ENCODE measurements at regions not wholly inside any gene's neighbourhood (a gene's known extent, or its start where the extent isn't known, plus 50 kb on each side); places are given as distances from the start of the nearest gene placed in this dataset.
"Not testable (repeated sequence)": the region's sequence is repeated elsewhere in the genome, so short reads cannot be mapped to it uniquely, and the experiment has no call there.

DNA sequence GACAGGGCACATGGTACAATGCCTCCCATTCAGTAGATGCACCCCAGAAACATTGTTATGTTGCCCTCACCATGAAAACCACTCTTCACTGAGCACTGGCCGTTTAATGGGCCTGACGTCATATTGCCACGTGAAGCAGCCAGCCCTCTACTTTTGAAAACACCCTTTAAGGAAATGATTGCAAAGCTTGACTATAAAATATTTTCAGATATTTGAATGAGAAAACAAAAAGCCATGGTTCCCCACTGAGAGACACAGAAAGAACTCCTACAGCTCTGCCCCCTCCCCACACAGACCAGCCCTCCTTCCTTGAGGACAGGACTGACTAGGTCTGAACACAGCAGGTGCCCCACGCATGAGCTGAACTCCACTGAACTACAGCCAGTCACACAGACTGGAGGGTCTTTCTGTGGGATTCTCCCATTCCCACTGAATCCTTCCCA is 349.1 kb downstream of the ANAPC1 start:
- Histone ChIP-seq H2AFZ (ENCODE audit: low read depth, low read length) (no peak overlapping the region), H3K79me2 (ENCODE audit: insufficient read depth, low read length) (no peaks in the 10 kb centered on the region), H3K9ac (ENCODE audit: low read depth, low read length) (no peak overlapping the region), H3K9me3 (ENCODE audit: insufficient read depth, low read length, severe bottlenecking) (no peaks in the 10 kb centered on the region), H4K20me1 (ENCODE audit: insufficient read depth, low read length) (no peaks in the 10 kb centered on the region), H3K4me1 (ENCODE audit: insufficient read depth, low read length) (peaks cover 3% of the 10 kb centered on the region; the same call in 1 of the 2 replicates), H3K27me3 (ENCODE audit: insufficient read depth, low read length, poor library complexity) (no peaks in the 10 kb centered on the region), H3K4me3 (ENCODE audit: low read depth in 1 of 2, low read length in 2 of 2) (no peak overlapping the region), H3K36me3 (ENCODE audit: insufficient read depth, low read length) (no peaks in the 10 kb centered on the region), H3K4me2 (ENCODE audit: insufficient read depth, low read length) (no peak overlapping the region), H3K27ac (ENCODE audit: low read length) (no peak overlapping the region)
- DNase-seq (no peak), ATAC-seq (ENCODE audit: insufficient read depth, low read depth) (no peak)
- TF ChIP-seq EZH2 (IDR thresholded peaks at IDR 0.05; ENCODE audit: borderline replicate concordance, low read depth, low read length, severe bottlenecking), result no peak
- TF ChIP-seq, protein P1, sequence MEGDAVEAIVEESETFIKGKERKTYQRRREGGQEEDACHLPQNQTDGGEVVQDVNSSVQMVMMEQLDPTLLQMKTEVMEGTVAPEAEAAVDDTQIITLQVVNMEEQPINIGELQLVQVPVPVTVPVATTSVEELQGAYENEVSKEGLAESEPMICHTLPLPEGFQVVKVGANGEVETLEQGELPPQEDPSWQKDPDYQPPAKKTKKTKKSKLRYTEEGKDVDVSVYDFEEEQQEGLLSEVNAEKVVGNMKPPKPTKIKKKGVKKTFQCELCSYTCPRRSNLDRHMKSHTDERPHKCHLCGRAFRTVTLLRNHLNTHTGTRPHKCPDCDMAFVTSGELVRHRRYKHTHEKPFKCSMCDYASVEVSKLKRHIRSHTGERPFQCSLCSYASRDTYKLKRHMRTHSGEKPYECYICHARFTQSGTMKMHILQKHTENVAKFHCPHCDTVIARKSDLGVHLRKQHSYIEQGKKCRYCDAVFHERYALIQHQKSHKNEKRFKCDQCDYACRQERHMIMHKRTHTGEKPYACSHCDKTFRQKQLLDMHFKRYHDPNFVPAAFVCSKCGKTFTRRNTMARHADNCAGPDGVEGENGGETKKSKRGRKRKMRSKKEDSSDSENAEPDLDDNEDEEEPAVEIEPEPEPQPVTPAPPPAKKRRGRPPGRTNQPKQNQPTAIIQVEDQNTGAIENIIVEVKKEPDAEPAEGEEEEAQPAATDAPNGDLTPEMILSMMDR (IDR thresholded peaks at IDR 0.05; ENCODE audit: borderline replicate concordance, extremely low read depth, low read length, poor library complexity, severe bottlenecking), result no peak

DNA sequence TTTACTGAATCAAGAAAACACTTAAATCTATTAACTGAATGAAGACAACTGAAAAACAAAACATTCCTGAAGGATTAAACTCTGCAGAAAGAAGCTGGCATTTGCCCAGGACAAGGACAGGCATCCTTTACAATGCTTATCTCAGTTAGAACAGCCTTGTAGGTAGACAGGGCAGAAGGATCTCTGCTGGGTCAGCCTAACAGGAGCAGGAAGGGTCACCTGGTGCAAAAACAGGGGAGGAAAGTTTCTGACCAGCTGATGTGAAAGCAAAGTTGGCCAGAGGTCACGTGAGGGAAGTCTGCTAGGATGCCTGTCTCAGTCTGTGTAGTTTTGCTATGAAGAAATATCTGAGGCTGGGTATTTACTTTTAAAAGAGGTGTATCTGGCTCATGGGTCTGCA is 348.6 kb downstream of the ANAPC1 start:
- no peak for ATAC-seq (ENCODE audit: insufficient read depth, low read depth)
- no peak overlapping the region for H3K4me2 ChIP-seq (ENCODE audit: insufficient read depth, low read length)
- no peak overlapping the region for H3K4me3 ChIP-seq (ENCODE audit: low read depth in 1 of 2, low read length in 2 of 2)
- TF ChIP-seq, protein P1 (IDR thresholded peaks at IDR 0.05; ENCODE audit: borderline replicate concordance, extremely low read depth, low read length, poor library complexity, severe bottlenecking), result no peak
- no peak for TF ChIP-seq EZH2 (IDR thresholded peaks at IDR 0.05; ENCODE audit: borderline replicate concordance, low read depth, low read length, severe bottlenecking)
- H4K20me1 ChIP-seq (ENCODE audit: insufficient read depth, low read length), result no peaks in the 10 kb centered on the region
- no peaks in the 10 kb centered on the region for H3K79me2 ChIP-seq (ENCODE audit: insufficient read depth, low read length)
- H3K36me3 ChIP-seq (ENCODE audit: insufficient read depth, low read length), result no peaks in the 10 kb centered on the region
- H3K9me3 ChIP-seq (ENCODE audit: insufficient read depth, low read length, severe bottlenecking), result no peaks in the 10 kb centered on the region
- H2AFZ ChIP-seq (ENCODE audit: low read depth, low read length), result no peak overlapping the region
- H3K9ac ChIP-seq (ENCODE audit: low read depth, low read length), result no peak overlapping the region
- DNase-seq, result no peak
- no peak overlapping the region for H3K27ac ChIP-seq (ENCODE audit: low read length)
- peaks cover 3% of the 10 kb centered on the region; the same call in 1 of the 2 replicates for H3K4me1 ChIP-seq (ENCODE audit: insufficient read depth, low read length)
- H3K27me3 ChIP-seq (ENCODE audit: insufficient read depth, low read length, poor library complexity), result no peaks in the 10 kb centered on the region

DNA sequence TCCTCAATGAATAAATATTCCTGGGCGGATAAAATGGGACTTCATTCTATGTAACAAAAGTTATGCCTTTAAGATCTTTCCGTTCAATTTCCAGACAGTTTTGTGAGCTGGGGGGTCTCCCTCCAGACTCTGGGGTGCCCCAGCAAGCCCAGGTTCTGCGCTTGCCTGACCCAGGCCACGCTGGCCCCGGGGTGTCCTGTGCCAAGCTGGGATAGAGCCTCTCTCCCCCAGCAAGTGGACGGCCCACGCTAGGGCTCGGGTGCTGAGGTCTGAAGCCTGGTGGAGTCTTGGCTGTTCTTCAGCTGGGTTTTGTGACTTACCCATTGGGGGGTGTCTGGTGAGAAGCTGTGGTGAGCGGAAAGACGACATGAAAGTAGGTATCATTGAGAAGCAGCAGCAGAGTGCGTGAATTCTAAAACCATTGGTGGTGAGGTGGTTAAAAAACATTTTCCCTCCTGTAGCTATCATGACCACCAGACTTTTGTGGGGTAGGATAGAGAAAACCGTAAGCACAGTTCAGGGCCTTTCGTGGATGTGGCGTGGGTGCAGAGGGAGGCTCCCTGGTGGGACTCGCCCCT is 346.8 kb downstream of the ANAPC1 start:
- no peak overlapping the region for H2AFZ ChIP-seq (ENCODE audit: low read depth, low read length)
- no peaks in the 10 kb centered on the region for H3K9me3 ChIP-seq (ENCODE audit: insufficient read depth, low read length, severe bottlenecking)
- DNase-seq (no peak), ATAC-seq (ENCODE audit: insufficient read depth, low read depth) (no peak)
- no peak overlapping the region for H3K4me2 ChIP-seq (ENCODE audit: insufficient read depth, low read length)
- TF ChIP-seq, protein P1 (IDR thresholded peaks at IDR 0.05; ENCODE audit: borderline replicate concordance, extremely low read depth, low read length, poor library complexity, severe bottlenecking), result no peak
- no peak for TF ChIP-seq EZH2 (IDR thresholded peaks at IDR 0.05; ENCODE audit: borderline replicate concordance, low read depth, low read length, severe bottlenecking)
- H3K27ac ChIP-seq (ENCODE audit: low read length), result no peak overlapping the region
- no peak overlapping the region for H3K4me3 ChIP-seq (ENCODE audit: low read depth in 1 of 2, low read length in 2 of 2)
- H3K4me1 ChIP-seq (ENCODE audit: insufficient read depth, low read length), result peaks cover 3% of the 10 kb centered on the region; the same call in 1 of the 2 replicates
- H3K36me3 ChIP-seq (ENCODE audit: insufficient read depth, low read length), result no peaks in the 10 kb centered on the region
- no peaks in the 10 kb centered on the region for H3K27me3 ChIP-seq (ENCODE audit: insufficient read depth, low read length, poor library complexity)
- no peaks in the 10 kb centered on the region for H4K20me1 ChIP-seq (ENCODE audit: insufficient read depth, low read length)
- H3K9ac ChIP-seq (ENCODE audit: low read depth, low read length), result no peak overlapping the region
- no peaks in the 10 kb centered on the region for H3K79me2 ChIP-seq (ENCODE audit: insufficient read depth, low read length)

DNA sequence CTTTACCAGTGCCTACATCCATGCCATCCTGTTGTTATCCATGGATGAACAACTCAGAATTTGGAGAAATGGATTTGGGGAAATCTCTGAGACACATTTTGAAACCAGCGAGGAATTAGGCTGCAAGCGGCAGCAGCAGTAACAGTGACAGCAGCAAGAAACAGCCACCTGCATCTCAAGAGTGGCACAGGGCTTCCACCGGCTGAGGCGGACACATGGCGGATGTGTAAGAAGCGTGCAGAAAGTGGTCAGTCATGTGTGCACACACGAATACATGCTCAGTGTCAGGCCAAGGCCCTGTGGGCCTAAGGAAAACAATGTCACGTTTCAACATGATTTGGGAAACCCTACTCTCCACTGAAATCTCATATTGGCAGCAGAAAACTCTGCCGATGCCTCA is 344.0 kb downstream of the ANAPC1 start:
- not testable (repeated sequence) for H3K4me3 ChIP-seq (ENCODE audit: low read depth in 1 of 2, low read length in 2 of 2)

DNA sequence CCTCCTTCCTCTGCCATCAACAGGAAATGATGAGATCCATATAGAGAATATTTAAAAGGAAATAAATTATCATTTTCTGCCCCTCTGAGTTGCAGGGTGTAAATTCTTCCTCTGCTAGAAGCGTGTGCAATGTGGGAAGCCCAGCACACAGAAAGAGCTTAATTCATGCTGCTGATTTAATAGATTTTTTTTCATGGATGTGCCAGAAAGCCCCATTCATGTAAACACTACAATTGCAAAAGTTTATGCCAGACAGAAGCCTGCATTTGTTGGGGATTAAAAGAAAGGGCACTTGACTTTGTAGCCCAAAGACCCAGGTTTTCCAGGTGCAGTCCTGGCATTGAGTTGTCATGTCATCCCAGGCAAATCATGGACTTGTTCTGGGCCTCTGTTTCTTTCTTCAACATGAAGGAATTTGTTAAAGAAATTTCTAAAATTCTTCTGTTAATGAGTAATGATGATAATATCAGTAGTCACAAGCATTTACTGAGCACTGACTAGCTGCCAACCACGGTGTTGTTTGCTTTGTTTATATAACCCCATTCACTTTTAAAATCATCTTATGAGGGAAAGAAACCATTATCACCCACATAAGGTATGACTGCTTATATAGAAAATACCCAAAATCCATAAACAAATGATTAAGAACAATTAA is 341.7 kb downstream of the ANAPC1 start:
- not testable (repeated sequence) for H3K9ac ChIP-seq (ENCODE audit: low read depth, low read length)

More for the DNA sequence above, 344.0 kb downstream of the ANAPC1 start:
- not testable (repeated sequence) for H4K20me1 ChIP-seq (ENCODE audit: insufficient read depth, low read length); H3K4me2 ChIP-seq (ENCODE audit: insufficient read depth, low read length); H3K79me2 ChIP-seq (ENCODE audit: insufficient read depth, low read length); H3K4me1 ChIP-seq (ENCODE audit: insufficient read depth, low read length); DNase-seq; H2AFZ ChIP-seq (ENCODE audit: low read depth, low read length); H3K9ac ChIP-seq (ENCODE audit: low read depth, low read length); ATAC-seq (ENCODE audit: insufficient read depth, low read depth); H3K9me3 ChIP-seq (ENCODE audit: insufficient read depth, low read length, severe bottlenecking); H3K27ac ChIP-seq (ENCODE audit: low read length); H3K27me3 ChIP-seq (ENCODE audit: insufficient read depth, low read length, poor library complexity); H3K36me3 ChIP-seq (ENCODE audit: insufficient read depth, low read length)

More for the DNA sequence above, 341.7 kb downstream of the ANAPC1 start:
- not testable (repeated sequence) for H2AFZ ChIP-seq (ENCODE audit: low read depth, low read length); H3K4me3 ChIP-seq (ENCODE audit: low read depth in 1 of 2, low read length in 2 of 2); H3K27ac ChIP-seq (ENCODE audit: low read length); H3K36me3 ChIP-seq (ENCODE audit: insufficient read depth, low read length); ATAC-seq (ENCODE audit: insufficient read depth, low read depth); H3K4me2 ChIP-seq (ENCODE audit: insufficient read depth, low read length); H3K79me2 ChIP-seq (ENCODE audit: insufficient read depth, low read length); H3K4me1 ChIP-seq (ENCODE audit: insufficient read depth, low read length); H4K20me1 ChIP-seq (ENCODE audit: insufficient read depth, low read length); H3K27me3 ChIP-seq (ENCODE audit: insufficient read depth, low read length, poor library complexity); DNase-seq; H3K9me3 ChIP-seq (ENCODE audit: insufficient read depth, low read length, severe bottlenecking)
